Peyer's patch (tissue), 4 donors: ENCODE measurements at regions not wholly inside any gene's neighbourhood (a gene's known extent, or its start where the extent isn't known, plus 50 kb on each side); places are given as distances from the start of the nearest gene placed in this dataset.

Experiments
- DNase-seq, 3 donors: peaks; one replicate each; pipeline ENCODE4 v3.0.0-alpha.2; 2017 to 2019
- H3K27ac ChIP-seq, 4 donors: fragments of 200-600 bp; sonication (generic); one replicate each; pipeline ENCODE4 v1.5.1; 2016 to 2019
- H3K27me3 ChIP-seq, 2 donors: fragments of 200-600 bp; sonication (generic); one replicate each; pipeline ENCODE4 v1.5.1; 2019
- H3K36me3 ChIP-seq, 3 donors: fragments of 200-600 bp; sonication (generic); one replicate each; pipeline ENCODE4 v1.5.1; 2016 to 2019
- H3K4me1 ChIP-seq, 4 donors: fragments of 200-600 bp; sonication (generic); one replicate each; pipeline ENCODE4 v1.5.1; 2016 to 2019
- H3K4me3 ChIP-seq, 4 donors: fragments of 200-600 bp; sonication (generic); 1 replicate in 3 of 4; 2 replicates in 1 of 4; pipeline ENCODE4 v1.5.1; 2016 to 2019; ENCODE audit warnings: mild to moderate bottlenecking in 1 of 4
- H3K9me3 ChIP-seq, 4 donors: fragments of 200-600 bp; sonication (generic); one replicate each; pipeline ENCODE4 v1.5.1; 2016 to 2019; ENCODE audit warnings: mild to moderate bottlenecking in 1 of 4
- CTCF ChIP-seq, 6 experiments: fragments of 450-650 bp in 4 of 6; fragments of 200-600 bp in 2 of 6; sonication (generic) in 1 of 6; IDR thresholded peaks; one replicate each; pipeline ENCODE4 v1.5.1; 2017 to 2019; ENCODE audit warnings: antibody characterized with exemption in 6 of 6, mild to moderate bottlenecking in 3 of 6, moderate library complexity in 1 of 6
- POLR2A ChIP-seq, 2 donors: fragments of 450-650 bp; IDR thresholded peaks; one replicate each; pipeline ENCODE4 v1.5.1; 2017; ENCODE audit warnings: antibody characterized with exemption in 2 of 2, mild to moderate bottlenecking in 2 of 2, moderate library complexity in 2 of 2

GRCh38 chr9:79809931-79810330, 238.2 kb downstream of the TLE4 start:
- TF ChIP-seq CTCF (IDR thresholded peaks at IDR 0.05), result no peak
- TF ChIP-seq POLR2A (IDR thresholded peaks at IDR 0.05), result no peak
- Histone ChIP-seq H3K27me3 (no peaks in the 10 kb centered on the region), H3K4me3 (no peak overlapping the region), H3K4me1 (peaks cover 0 to 5% (median 0%) of the 10 kb centered on the region in 4 donors), H3K36me3 (no peaks in the 10 kb centered on the region), H3K9me3 (no peaks in the 10 kb centered on the region), H3K27ac (no peak overlapping the region)
- DNase-seq, result no peak

- DNase-seq, result no peak
- Histone ChIP-seq H3K9me3 (no peaks in the 10 kb centered on the region), H3K4me3 (no peak overlapping the region), H3K27me3 (no peaks in the 10 kb centered on the region), H3K36me3 (no peaks in the 10 kb centered on the region), H3K4me1 (peaks cover 0 to 5% (median 0%) of the 10 kb centered on the region in 4 donors), H3K27ac (no peak overlapping the region)
- no peak for TF ChIP-seq CTCF (IDR thresholded peaks at IDR 0.05)
Measured at GRCh38 chr9:79809316-79809876, 237.6 kb downstream of the TLE4 start.

- Histone ChIP-seq H3K36me3 (no peaks in the 10 kb centered on the region), H3K4me1 (no peaks in the 10 kb centered on the region), H3K27ac (no peak overlapping the region), H3K9me3 (no peaks in the 10 kb centered on the region), H3K27me3 (no peaks in the 10 kb centered on the region), H3K4me3 (no peak overlapping the region)
- TF ChIP-seq CTCF (IDR thresholded peaks at IDR 0.05), result no peak
- no peak for TF ChIP-seq POLR2A (IDR thresholded peaks at IDR 0.05)
- DNase-seq, result no peak
Measured at GRCh38 chr9:79807971-79808370, 236.2 kb downstream of the TLE4 start.

GRCh38 chr9:79806086-79806485, 234.3 kb downstream of the TLE4 start:
- no peak for TF ChIP-seq POLR2A (IDR thresholded peaks at IDR 0.05)
- TF ChIP-seq CTCF (IDR thresholded peaks at IDR 0.05), result no peak
- DNase-seq, result no peak

GRCh38 chr9:79801459-79801858, 229.7 kb downstream of the TLE4 start:
- Histone ChIP-seq H3K27ac (no peak overlapping the region), H3K27me3 (no peaks in the 10 kb centered on the region), H3K9me3 (no peaks in the 10 kb centered on the region), H3K36me3 (no peaks in the 10 kb centered on the region), H3K4me1 (no peaks in the 10 kb centered on the region), H3K4me3 (no peak overlapping the region)
- no peak for DNase-seq
- TF ChIP-seq POLR2A (IDR thresholded peaks at IDR 0.05), result no peak
- no peak for TF ChIP-seq CTCF (IDR thresholded peaks at IDR 0.05)

More at GRCh38 chr9:79806086-79806485, 234.3 kb downstream of the TLE4 start:
- no peak overlapping the region for H3K27ac ChIP-seq
- no peaks in the 10 kb centered on the region for H3K4me1 ChIP-seq
- H3K27me3 ChIP-seq, result no peaks in the 10 kb centered on the region
- no peaks in the 10 kb centered on the region for H3K36me3 ChIP-seq
- H3K4me3 ChIP-seq, result no peak overlapping the region
- no peaks in the 10 kb centered on the region for H3K9me3 ChIP-seq

GRCh38 chr9:79800578-79800977, 228.8 kb downstream of the TLE4 start:
- Histone ChIP-seq H3K4me3 (no peak overlapping the region), H3K36me3 (no peaks in the 10 kb centered on the region)
- no peak for DNase-seq

More at GRCh38 chr9:79800578-79800977, 228.8 kb downstream of the TLE4 start:
- Histone ChIP-seq H3K27ac (no peak overlapping the region), H3K4me1 (no peaks in the 10 kb centered on the region), H3K27me3 (no peaks in the 10 kb centered on the region), H3K9me3 (no peaks in the 10 kb centered on the region)
- TF ChIP-seq CTCF (IDR thresholded peaks at IDR 0.05) (no peak), POLR2A (IDR thresholded peaks at IDR 0.05) (no peak)
